Astrocyte (in vitro differentiated cells and primary cell): ENCODE measurements at regions not wholly inside any gene's neighbourhood (a gene's known extent, or its start where the extent isn't known, plus 50 kb on each side); places are given as distances from the start of the nearest gene placed in this dataset.

Experiments used
- CTCF ChIP-seq: IDR thresholded peaks from 2 replicates; pipeline ENCODE4 v1.5.1; 2011; ENCODE audit warnings: low read depth, mild to moderate bottlenecking, inconsistent platforms, low read length, moderate library complexity; ENCODE audit not compliant: insufficient read depth
- EZH2 ChIP-seq: IDR thresholded peaks from 2 replicates; pipeline ENCODE4 v1.6.1; 2012; ENCODE audit warnings: mild to moderate bottlenecking, low read length, inconsistent platforms; ENCODE audit not compliant: insufficient read depth

- TF ChIP-seq CTCF, result no peak
- TF ChIP-seq EZH2, result no peak
Measured at GRCh38 chr2:8053216-8053615, 628.6 kb upstream of the ID2 start.
